Posterior vena cava (tissue), 2 donors: ENCODE measurements at regions not wholly inside any gene's neighbourhood (a gene's known extent, or its start where the extent isn't known, plus 50 kb on each side); places are given as distances from the start of the nearest gene placed in this dataset.
A peak's percentile ranks its signal among the peaks of the same experiment; 100 is the strongest.
"Not testable (repeated sequence)": the region's sequence is repeated elsewhere in the genome, so short reads cannot be mapped to it uniquely, and the experiment has no call there.

ENCODE experiments used
- DNase-seq: peaks from one replicate; pipeline ENCODE4 v3.0.0-alpha.2; 2020; ENCODE audit warnings: low spot score
- intact Hi-C, 2 donors: fragments of 100-400 bp; cut with DNase I; formaldehyde crosslinking; loops; one replicate each; pipeline versions ENCODE4 v1.14.1 to v1.14.2; 2022 to 2023
- donor health status: DM: yes; HTN: yes; CAD: no.
- donor health status: DM: yes; HTN: yes; CAD: no.

GRCh38 chr5:29231154-29231553 lies 1962.3 kb upstream of the CDH6 start:
- intact Hi-C loops = no loop called here
- DNase-seq = no peak

GRCh38 chr5:29230591-29230990 lies 1962.9 kb upstream of the CDH6 start:
- intact Hi-C loops = no loop called here
- DNase-seq = no peak

- intact Hi-C loops = no loop called here
Observed at GRCh38 chr5:29229461-29229860, 1964.0 kb upstream of the CDH6 start.

GRCh38 chr5:29218138-29218537 lies 1975.3 kb upstream of the CDH6 start:
- intact Hi-C loops = no loop called here
- no peak for DNase-seq

More at GRCh38 chr5:29229461-29229860, 1964.0 kb upstream of the CDH6 start:
- no peak for DNase-seq

- no peak for DNase-seq
- intact Hi-C loops = no loop called here
Observed at GRCh38 chr5:29214839-29215238, 1978.6 kb upstream of the CDH6 start.

GRCh38 chr5:29213475-29213874 lies 1980.0 kb upstream of the CDH6 start:
- DNase-seq = no peak
- intact Hi-C loops = no loop called here

- intact Hi-C loops = no loop called here
Observed at GRCh38 chr5:29208024-29208423, 1985.5 kb upstream of the CDH6 start.

GRCh38 chr5:29203049-29203448 lies 1990.4 kb upstream of the CDH6 start:
- no peak for DNase-seq
- intact Hi-C loops = no loop called here

More at GRCh38 chr5:29208024-29208423, 1985.5 kb upstream of the CDH6 start:
- DNase-seq = peak; percentile 31

GRCh38 chr5:29197631-29198454 lies 1995.6 kb upstream of the CDH6 start:
- intact Hi-C loops = no loop called here
- DNase-seq = no peak

- intact Hi-C loops = no loop called here
- no peak for DNase-seq
Observed at GRCh38 chr5:29193972-29194371, 1999.5 kb upstream of the CDH6 start.

- DNase-seq = peak; percentile 30
- intact Hi-C loops = not testable (repeated sequence)
Observed at GRCh38 chr5:29191269-29192048, 2002.0 kb upstream of the CDH6 start.

- DNase-seq, intact Hi-C loops: not testable (repeated sequence)
Observed at GRCh38 chr5:29190398-29190797, 2003.1 kb upstream of the CDH6 start.

- DNase-seq, intact Hi-C loops: not testable (repeated sequence)
Observed at GRCh38 chr5:29186380-29186779, 2007.1 kb upstream of the CDH6 start.

GRCh38 chr5:29185558-29185957 lies 2007.9 kb upstream of the CDH6 start:
- no peak for DNase-seq
- intact Hi-C loops = no loop called here

GRCh38 chr5:29175774-29176173 lies 2017.7 kb upstream of the CDH6 start:
- DNase-seq = no peak
- intact Hi-C loops = no loop called here

- DNase-seq = no peak
- intact Hi-C loops = no loop called here
Observed at GRCh38 chr5:29170599-29170998, 2022.9 kb upstream of the CDH6 start.

GRCh38 chr5:29169886-29170285 lies 2023.6 kb upstream of the CDH6 start:
- intact Hi-C loops = no loop called here
- no peak for DNase-seq

- DNase-seq = no peak
- intact Hi-C loops = no loop called here
Observed at GRCh38 chr5:29162297-29162696, 2031.2 kb upstream of the CDH6 start.

GRCh38 chr5:29161399-29162291 lies 2031.8 kb upstream of the CDH6 start:
- no peak for DNase-seq
- intact Hi-C loops = no loop called here

- DNase-seq = no peak
- intact Hi-C loops = no loop called here
Observed at GRCh38 chr5:29157975-29158374, 2035.5 kb upstream of the CDH6 start.
